ENCODE measurements at regions not wholly inside any gene's neighbourhood (a gene's known extent, or its start where the extent isn't known, plus 50 kb on each side); places are given as distances from the start of the nearest gene placed in this dataset.

DNA sequence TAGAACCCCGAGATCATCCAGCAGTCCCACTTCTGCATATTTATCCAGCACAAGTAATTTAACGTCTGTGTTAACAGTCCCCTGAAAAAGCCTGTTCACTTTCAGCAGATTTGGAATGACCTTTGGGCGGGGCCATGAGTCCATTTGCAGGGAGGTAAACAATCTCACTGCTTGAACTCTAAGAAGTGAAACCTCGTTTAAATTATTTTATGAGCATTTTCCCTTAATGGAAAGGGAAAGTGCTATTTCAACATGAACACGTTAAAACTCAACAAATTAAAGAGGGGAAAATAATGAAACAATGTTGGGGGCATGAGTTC, 282.8 kb downstream of the GATA3 start:
- H3K27me3 ChIP-seq (ENCODE audit: control insufficient read depth, insufficient read depth, low read length): no peaks in the 10 kb centered on the region
- DNase-seq: no peak
- H2AFZ ChIP-seq (replicated peaks; ENCODE audit: low read length, poor library complexity): no peak overlapping the region
- no peaks in the 10 kb centered on the region for H3K36me3 ChIP-seq (ENCODE audit: control insufficient read depth, insufficient read depth, low read length)
- H3K4me3 ChIP-seq (ENCODE audit: insufficient read depth, low read depth, low read length): no peak overlapping the region
- WGBS, 2 experiments (ENCODE audit: extremely low coverage in 2 of 2, insufficient read length in 1 of 2): no CpG with 5 or more reads among the region's 5 CpGs
- CTCF ChIA-PET: no interaction called here
- H4K91ac ChIP-seq (ENCODE audit: insufficient read depth, low read depth, low read length): no peak overlapping the region
- no peak overlapping the region for H4K5ac ChIP-seq (ENCODE audit: low read depth, low read length)
- no peak overlapping the region for H2BK20ac ChIP-seq (ENCODE audit: low read depth, low read length)
- no peak overlapping the region for H2BK5ac ChIP-seq (ENCODE audit: low read depth, low read length, poor library complexity, severe bottlenecking)
- no peak overlapping the region for H3K4me2 ChIP-seq (ENCODE audit: low read depth, low read length)
- ATAC-seq (ENCODE audit: low read depth): no peak
- H2AK5ac ChIP-seq (ENCODE audit: low read depth, low read length): no peak overlapping the region
- no peaks in the 10 kb centered on the region for H3K4me1 ChIP-seq (ENCODE audit: control insufficient read depth, insufficient read depth, low read length)
- H3K79me1 ChIP-seq (ENCODE audit: low read depth in 1 of 2, low read length in 2 of 2): no peaks in the 10 kb centered on the region
- TF ChIP-seq CHD1 (IDR thresholded peaks at IDR 0.05; ENCODE audit: low read depth, low read length): no peak
- no peak for TF ChIP-seq MXI1 (IDR thresholded peaks at IDR 0.05; ENCODE audit: borderline replicate concordance, low read depth, low read length)
- TF ChIP-seq RFX5 (IDR thresholded peaks at IDR 0.05; ENCODE audit: low read depth, low read length): no peak
- no peak for TF ChIP-seq CEBPB (IDR thresholded peaks at IDR 0.05; ENCODE audit: low read depth, low read length)
- no peak for TF ChIP-seq MAFK (IDR thresholded peaks at IDR 0.05; ENCODE audit: low read depth, low read length)
- no peak for TF ChIP-seq NFE2L2 (IDR thresholded peaks at IDR 0.05; ENCODE audit: low read depth, low read length)
- no peak for TF ChIP-seq RAD21 (IDR thresholded peaks at IDR 0.05; ENCODE audit: low read length)
- TF ChIP-seq RCOR1 (IDR thresholded peaks at IDR 0.05; ENCODE audit: insufficient replicate concordance, low read length): no peak
- TF ChIP-seq FOS (IDR thresholded peaks at IDR 0.05; ENCODE audit: low read depth, low read length): no peak
- TF ChIP-seq POLR2A (IDR thresholded peaks at IDR 0.05; ENCODE audit: low read depth, low read length): no peak
- TF ChIP-seq USF2 (IDR thresholded peaks at IDR 0.05; ENCODE audit: low read depth, low read length): no peak
- TF ChIP-seq, protein P1, sequence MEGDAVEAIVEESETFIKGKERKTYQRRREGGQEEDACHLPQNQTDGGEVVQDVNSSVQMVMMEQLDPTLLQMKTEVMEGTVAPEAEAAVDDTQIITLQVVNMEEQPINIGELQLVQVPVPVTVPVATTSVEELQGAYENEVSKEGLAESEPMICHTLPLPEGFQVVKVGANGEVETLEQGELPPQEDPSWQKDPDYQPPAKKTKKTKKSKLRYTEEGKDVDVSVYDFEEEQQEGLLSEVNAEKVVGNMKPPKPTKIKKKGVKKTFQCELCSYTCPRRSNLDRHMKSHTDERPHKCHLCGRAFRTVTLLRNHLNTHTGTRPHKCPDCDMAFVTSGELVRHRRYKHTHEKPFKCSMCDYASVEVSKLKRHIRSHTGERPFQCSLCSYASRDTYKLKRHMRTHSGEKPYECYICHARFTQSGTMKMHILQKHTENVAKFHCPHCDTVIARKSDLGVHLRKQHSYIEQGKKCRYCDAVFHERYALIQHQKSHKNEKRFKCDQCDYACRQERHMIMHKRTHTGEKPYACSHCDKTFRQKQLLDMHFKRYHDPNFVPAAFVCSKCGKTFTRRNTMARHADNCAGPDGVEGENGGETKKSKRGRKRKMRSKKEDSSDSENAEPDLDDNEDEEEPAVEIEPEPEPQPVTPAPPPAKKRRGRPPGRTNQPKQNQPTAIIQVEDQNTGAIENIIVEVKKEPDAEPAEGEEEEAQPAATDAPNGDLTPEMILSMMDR (conservative IDR thresholded peaks at IDR 0.05; ENCODE audit: low read depth, low read length): no peak
- no peak for TF ChIP-seq ELK1 (IDR thresholded peaks at IDR 0.05; ENCODE audit: borderline replicate concordance, low read depth, low read length)
- no peak for TF ChIP-seq MAZ (IDR thresholded peaks at IDR 0.05; ENCODE audit: borderline replicate concordance, low read depth, low read length)
- TF ChIP-seq BHLHE40 (IDR thresholded peaks at IDR 0.05; ENCODE audit: low read depth, low read length): no peak
- no peak for TF ChIP-seq SMC3 (IDR thresholded peaks at IDR 0.05; ENCODE audit: low read depth, low read length)
- no TSS peak for BruUV-seq (replicated peaks)
- H2BK120ac ChIP-seq (ENCODE audit: low read depth, low read length): no peak overlapping the region
- no peak overlapping the region for H3K27ac ChIP-seq (ENCODE audit: insufficient read depth, low read length)
- H4K20me1 ChIP-seq (ENCODE audit: insufficient read depth, low read length): no peaks in the 10 kb centered on the region
- dilution Hi-C loops (cut with HindIII; ENCODE audit: low sequenced_read_pairs, unreplicated experiment) (no loop called here), intact Hi-C loops (cut with micrococcal nuclease) (no loop called here), in situ Hi-C loops (cut with MboI; ENCODE audit: low sequenced_read_pairs) (no loop called here)
- H2BK15ac ChIP-seq (ENCODE audit: low read depth, low read length): no peak overlapping the region
- H3K18ac ChIP-seq (ENCODE audit: low read depth, low read length): no peak overlapping the region
- no peak overlapping the region for H3K14ac ChIP-seq (replicated peaks; ENCODE audit: low read depth, low read length)
- no peaks in the 10 kb centered on the region for H3K9me1 ChIP-seq (ENCODE audit: insufficient read depth, low read length)
- no peak overlapping the region for H3K9ac ChIP-seq (ENCODE audit: low read depth, low read length)
- H3K4ac ChIP-seq (ENCODE audit: low read depth, low read length): no peak overlapping the region
- H3K56ac ChIP-seq (ENCODE audit: extremely low read depth, insufficient read depth, low read length): no peak overlapping the region
- no peak overlapping the region for H4K8ac ChIP-seq (ENCODE audit: low read depth in 2 of 2, low read length in 2 of 2)
- H2AK9ac ChIP-seq (replicated peaks; ENCODE audit: low read depth, low read length, poor library complexity): no peak overlapping the region
- peaks cover 8% of the 10 kb centered on the region; the same call in 1 of the 2 replicates for H3K9me3 ChIP-seq (ENCODE audit: control insufficient read depth, insufficient read depth, low read length)
- no peak overlapping the region for H3K23ac ChIP-seq (ENCODE audit: low read depth, low read length)
- POLR2A ChIA-PET (ENCODE audit: unreplicated experiment): no interaction called here

Data from IMR-90 (cell line).